ENCODE measurements at regions not wholly inside any gene's neighbourhood (a gene's known extent, or its start where the extent isn't known, plus 50 kb on each side); places are given as distances from the start of the nearest gene placed in this dataset.

GRCh38 chr2:66366619-66367018, 68.3 kb upstream of the MEIS1 start (continued):
- no peak for TF ChIP-seq AFF4 (CRISPR knock-in tag; IDR thresholded peaks at IDR 0.05)
- no peak for TF ChIP-seq ZNF790 (CRISPR knock-in tag; IDR thresholded peaks at IDR 0.05; ENCODE audit: borderline replicate concordance)
- TF ChIP-seq ZNF468 (CRISPR knock-in tag; IDR thresholded peaks at IDR 0.05): no peak
- no peak for TF ChIP-seq SIX4 (CRISPR knock-in tag; IDR thresholded peaks at IDR 0.05)
- no peak for TF ChIP-seq ZSCAN30 (CRISPR knock-in tag; IDR thresholded peaks at IDR 0.05)
- TF ChIP-seq ZNF275 (CRISPR knock-in tag; IDR thresholded peaks at IDR 0.05; ENCODE audit: borderline replicate concordance): no peak

- Histone ChIP-seq H3K9ac (ENCODE audit: insufficient read depth, low read depth, low read length) (no peak overlapping the region), H3K4me3 (replicated peaks in 1 of 3; ENCODE audit: insufficient read depth in 1 of 3, low read depth in 2 of 3, low read length in 3 of 3) (no peak overlapping the region), H2AFZ (ENCODE audit: low read length) (no peak overlapping the region), H3K4me2 (ENCODE audit: low read depth, low read length) (no peak overlapping the region), H3K9me3 (ENCODE audit: low read length) (no peaks in the 10 kb centered on the region), H3K4me1 (ENCODE audit: insufficient read depth, low read length) (no peaks in the 10 kb centered on the region), H3K79me2 (ENCODE audit: insufficient read depth, low read length) (no peaks in the 10 kb centered on the region), H3K36me3 (replicated peaks in 1 of 2; ENCODE audit: control insufficient read depth in 1 of 2, insufficient read depth in 2 of 2, low read length in 2 of 2) (no peaks in the 10 kb centered on the region), H4K20me1 (ENCODE audit: insufficient read depth, low read length) (no peaks in the 10 kb centered on the region), H3K27ac (ENCODE audit: extremely low read length, insufficient read depth, low read length) (no peak overlapping the region), H3K27me3 (ENCODE audit: control insufficient read depth in 1 of 2, insufficient read depth in 2 of 2, low read length in 2 of 2) (0 out of 5 replicates have a peak, but pooled peaks cover 0 to 7% of the 10 kb centered on the region in 2 experiments)
- BruUV-seq (replicated peaks): no TSS peak
- ATAC-seq (no peak), FAIRE-seq (no peak), DNase-seq (ENCODE audit: low spot score) (no peak)
- TF ChIP-seq RBM39 (IDR thresholded peaks at IDR 0.05; ENCODE audit: low read depth, low read length, poor library complexity, severe bottlenecking) (no peak), CENPT (CRISPR knock-in tag; IDR thresholded peaks at IDR 0.05; ENCODE audit: low read depth) (no peak)
- in situ Hi-C loops (cut with HindIII; ENCODE audit: extremely low pct_ligation_motif_present, low pct_unique_long_range_greater_than_20kb): no loop called here
- WGBS (ENCODE audit: low lambda C conversion rate): 6% methylated on average over 7 of the region's 7 CpGs
- ChIA-PET POLR2A (no interaction called here), CTCF (ENCODE audit: low intra/inter-chr PET ratio, low total read pairs) (no interaction called here)
- intact Hi-C loops (cut with micrococcal nuclease; ENCODE audit: unreplicated experiment): no loop called here
These were observed 70.2 kb upstream of the MEIS1 start for GRCh38 chr2:66364495-66365333.
